ENCODE measurements at regions not wholly inside any gene's neighbourhood (a gene's known extent, or its start where the extent isn't known, plus 50 kb on each side); places are given as distances from the start of the nearest gene placed in this dataset.

GRCh38 chr2:128564131-128564530 is 245.5 kb upstream of the HS6ST1 start:
- no peak for TF ChIP-seq CTCF (IDR thresholded peaks at IDR 0.05)
- TF ChIP-seq POLR2AphosphoS5 (IDR thresholded peaks at IDR 0.05), result no peak

Data from prostate gland (tissue), 2 donors.